Activated CD4-positive, alpha-beta T cell treated with anti-CD3 and anti-CD28 coated beads, Interleukin-2, Interleukin-4, amounts not matched to agents 100 ng/mL and 50 ng/mL, durations not matched to agents 16 hours and 8 hours (primary cell): ENCODE measurements at regions not wholly inside any gene's neighbourhood (a gene's known extent, or its start where the extent isn't known, plus 50 kb on each side); places are given as distances from the start of the nearest gene placed in this dataset.
"Not testable (repeated sequence)": the region's sequence is repeated elsewhere in the genome, so short reads cannot be mapped to it uniquely, and the experiment has no call there.

Source experiments
- DNase-seq: peaks from one replicate; pipeline ENCODE4 v3.0.0-alpha.2; 2020; ENCODE audit warnings: low spot score

GRCh38 chr9:19873188-19873587, 84.4 kb upstream of the SLC24A2 start:
- DNase-seq = not testable (repeated sequence)

DNA sequence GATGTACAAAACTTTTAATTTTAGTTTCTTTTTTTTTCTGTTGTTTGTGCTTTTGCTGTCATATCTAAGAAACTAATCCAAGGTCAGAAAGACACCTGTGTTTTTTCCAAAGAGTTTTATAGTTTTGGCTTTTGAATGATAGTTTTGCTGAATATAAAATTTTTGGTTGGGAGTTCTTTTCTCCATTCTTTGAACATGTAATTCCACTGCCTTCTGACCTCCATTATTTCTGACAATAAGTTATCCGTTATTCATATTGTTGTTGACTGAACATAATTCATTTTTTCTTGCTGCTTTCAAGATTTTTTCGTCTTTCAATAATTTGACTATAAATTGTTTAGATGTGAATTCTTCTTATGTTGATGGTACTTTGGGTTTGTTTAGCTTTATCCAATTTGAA, 82.2 kb upstream of the SLC24A2 start:
- no peak for DNase-seq

- no peak for DNase-seq
These were observed 52.1 kb upstream of the SLC24A2 start for GRCh38 chr9:19840953-19841352.
